Effector memory CD4-positive, alpha-beta T cell (primary cell): ENCODE measurements at regions not wholly inside any gene's neighbourhood (a gene's known extent, or its start where the extent isn't known, plus 50 kb on each side); places are given as distances from the start of the nearest gene placed in this dataset.

Source experiments
- DNase-seq, 3 donors: peaks; one replicate each; pipeline ENCODE4 v3.0.0-alpha.2; 2020
- H3K27ac ChIP-seq: 2 replicates; pipeline ENCODE4 v1.7.0; 2013; ENCODE audit warnings: mild to moderate bottlenecking, low read length, moderate library complexity; ENCODE audit not compliant: insufficient read depth, poor library complexity, severe bottlenecking
- H3K27me3 ChIP-seq: replicated peaks from 2 replicates; pipeline ENCODE4 v1.7.0; 2013; ENCODE audit warnings: mild to moderate bottlenecking, low read length; ENCODE audit not compliant: insufficient read depth, control insufficient read depth, poor library complexity, severe bottlenecking
- H3K36me3 ChIP-seq: 2 replicates; pipeline ENCODE4 v1.7.0; 2013; ENCODE audit warnings: mild to moderate bottlenecking, low read length, moderate library complexity; ENCODE audit not compliant: control insufficient read depth, insufficient read depth
- H3K4me1 ChIP-seq: 2 replicates; pipeline ENCODE4 v1.7.0; 2013; ENCODE audit warnings: low read length, mild to moderate bottlenecking; ENCODE audit not compliant: control insufficient read depth, insufficient read depth, poor library complexity, severe bottlenecking
- H3K4me3 ChIP-seq: 2 replicates; pipeline ENCODE4 v1.7.0; 2013; ENCODE audit warnings: low read length, low read depth, mild to moderate bottlenecking; ENCODE audit not compliant: insufficient read depth, poor library complexity, severe bottlenecking
- H3K9me3 ChIP-seq: 2 replicates; pipeline ENCODE4 v1.7.0; 2013; ENCODE audit warnings: mild to moderate bottlenecking, low read length, moderate library complexity; ENCODE audit not compliant: control insufficient read depth

DNA sequence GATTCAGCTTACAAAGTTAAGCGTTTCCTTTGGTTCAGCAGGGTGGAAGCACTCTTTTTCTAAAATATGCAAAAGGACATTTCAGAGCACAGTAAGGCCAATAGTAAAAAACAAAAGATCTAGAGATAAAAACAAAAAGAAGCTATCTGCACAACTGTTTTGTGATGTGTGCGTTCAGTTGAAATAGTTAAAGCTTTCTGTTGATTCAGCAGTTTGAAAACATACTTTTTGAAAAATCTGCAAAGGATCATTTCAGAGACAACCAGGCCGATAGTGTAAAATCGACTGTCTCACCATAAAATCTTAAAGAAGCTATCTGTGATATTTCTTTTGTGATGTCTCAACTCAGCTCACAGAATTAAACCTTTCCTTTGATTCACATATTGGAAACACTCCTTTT, 300.0 kb upstream of the ALG10B start:
- H3K9me3 ChIP-seq: peaks cover 3% of the 10 kb centered on the region
- no peaks in the 10 kb centered on the region for H3K27me3 ChIP-seq
- H3K36me3 ChIP-seq: no peaks in the 10 kb centered on the region
- H3K4me3 ChIP-seq: no peak overlapping the region
- no peak overlapping the region for H3K27ac ChIP-seq
- H3K4me1 ChIP-seq: no peaks in the 10 kb centered on the region
- no peak for DNase-seq

DNA sequence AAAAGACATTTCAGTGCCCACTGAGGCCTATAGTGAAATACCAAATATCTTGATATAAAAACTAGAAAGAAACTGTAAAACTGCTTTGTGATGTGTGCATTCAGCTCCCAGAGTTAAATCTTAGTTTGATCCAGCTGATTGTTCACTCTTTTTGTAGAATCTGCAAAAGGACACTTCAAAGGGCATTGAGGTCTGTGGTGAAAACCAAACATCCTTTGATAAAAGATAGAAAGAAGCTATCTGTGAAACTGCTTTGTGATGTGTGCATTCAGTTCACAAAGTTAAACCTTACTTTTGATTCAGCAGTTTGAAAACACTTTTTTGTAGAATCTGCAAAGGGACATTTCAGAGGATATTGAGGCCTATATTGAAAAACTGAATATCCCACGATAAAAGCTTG, 290.7 kb upstream of the ALG10B start:
- H3K9me3 ChIP-seq: no peaks in the 10 kb centered on the region
- no peak overlapping the region for H3K4me3 ChIP-seq
- H3K27ac ChIP-seq: no peak overlapping the region
- no peaks in the 10 kb centered on the region for H3K36me3 ChIP-seq
- DNase-seq: no peak
- no peaks in the 10 kb centered on the region for H3K4me1 ChIP-seq
- no peaks in the 10 kb centered on the region for H3K27me3 ChIP-seq

DNA sequence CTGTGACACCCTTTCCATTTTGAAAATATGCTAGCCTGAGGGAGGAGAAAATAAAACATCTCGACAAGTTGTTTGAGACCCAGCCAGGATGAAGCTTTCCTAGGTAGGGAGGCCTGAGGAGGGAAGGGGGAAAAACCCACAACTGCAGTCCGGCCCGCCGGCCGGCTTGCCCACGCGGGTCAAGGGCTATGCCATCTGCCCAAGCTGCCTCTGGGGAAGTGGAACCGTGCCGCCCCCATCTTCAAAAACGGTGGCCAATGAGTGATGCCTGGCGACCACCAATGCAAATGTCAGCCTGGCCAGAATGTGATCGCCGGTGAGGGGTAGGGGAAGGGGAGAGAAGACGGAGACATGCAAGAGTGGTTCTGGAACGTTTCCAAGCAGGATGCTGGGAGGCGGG, 263.5 kb upstream of the ALG10B start:
- no peaks in the 10 kb centered on the region for H3K36me3 ChIP-seq
- H3K4me1 ChIP-seq: no peaks in the 10 kb centered on the region
- no peak overlapping the region for H3K4me3 ChIP-seq
- no peaks in the 10 kb centered on the region for H3K27me3 ChIP-seq
- no peak for DNase-seq
- H3K27ac ChIP-seq: no peak overlapping the region
- no peaks in the 10 kb centered on the region for H3K9me3 ChIP-seq

DNA sequence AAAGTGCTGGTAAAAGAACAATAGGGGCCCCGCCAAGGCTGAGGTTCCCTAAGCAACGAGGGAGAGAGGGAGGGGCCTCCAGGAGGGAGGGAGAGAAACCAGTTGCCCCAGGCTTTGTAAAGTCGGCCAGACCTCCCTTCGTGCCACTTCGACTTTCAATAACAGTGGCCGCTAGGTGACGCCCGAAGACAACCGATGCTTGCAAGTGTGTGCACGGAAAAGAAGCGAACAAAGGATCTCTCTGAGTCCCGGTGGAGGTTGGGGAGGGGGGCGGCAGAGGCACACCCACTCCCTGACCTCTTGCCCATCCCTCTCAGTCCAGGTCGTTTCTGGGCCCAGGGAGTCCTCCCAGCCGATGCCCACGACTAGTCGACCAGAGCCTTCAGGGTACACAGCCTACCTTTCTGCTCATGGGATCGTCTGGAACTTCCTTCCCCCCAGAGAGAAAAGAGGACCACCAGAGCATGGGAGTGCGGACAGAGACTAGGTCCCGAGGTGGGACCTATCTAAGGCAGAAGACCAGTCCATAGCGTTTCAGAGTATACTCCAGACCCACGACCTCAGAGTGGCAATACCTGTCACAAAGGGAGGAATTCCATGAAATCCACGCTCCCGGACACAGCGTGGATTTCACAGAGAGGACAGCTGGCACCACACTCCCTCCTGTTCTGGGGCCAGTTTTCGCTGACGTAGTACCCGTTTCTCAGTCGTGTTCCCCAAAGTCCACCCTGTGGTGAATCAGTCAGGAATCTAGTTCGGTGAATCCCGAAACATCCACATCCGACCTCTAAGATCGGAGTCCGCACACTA, 262.7 kb upstream of the ALG10B start:
- Histone ChIP-seq H3K36me3 (no peaks in the 10 kb centered on the region), H3K27me3 (no peaks in the 10 kb centered on the region), H3K4me1 (no peaks in the 10 kb centered on the region), H3K4me3 (no peak overlapping the region), H3K9me3 (no peaks in the 10 kb centered on the region), H3K27ac (no peak overlapping the region)
- no peak for DNase-seq

DNA sequence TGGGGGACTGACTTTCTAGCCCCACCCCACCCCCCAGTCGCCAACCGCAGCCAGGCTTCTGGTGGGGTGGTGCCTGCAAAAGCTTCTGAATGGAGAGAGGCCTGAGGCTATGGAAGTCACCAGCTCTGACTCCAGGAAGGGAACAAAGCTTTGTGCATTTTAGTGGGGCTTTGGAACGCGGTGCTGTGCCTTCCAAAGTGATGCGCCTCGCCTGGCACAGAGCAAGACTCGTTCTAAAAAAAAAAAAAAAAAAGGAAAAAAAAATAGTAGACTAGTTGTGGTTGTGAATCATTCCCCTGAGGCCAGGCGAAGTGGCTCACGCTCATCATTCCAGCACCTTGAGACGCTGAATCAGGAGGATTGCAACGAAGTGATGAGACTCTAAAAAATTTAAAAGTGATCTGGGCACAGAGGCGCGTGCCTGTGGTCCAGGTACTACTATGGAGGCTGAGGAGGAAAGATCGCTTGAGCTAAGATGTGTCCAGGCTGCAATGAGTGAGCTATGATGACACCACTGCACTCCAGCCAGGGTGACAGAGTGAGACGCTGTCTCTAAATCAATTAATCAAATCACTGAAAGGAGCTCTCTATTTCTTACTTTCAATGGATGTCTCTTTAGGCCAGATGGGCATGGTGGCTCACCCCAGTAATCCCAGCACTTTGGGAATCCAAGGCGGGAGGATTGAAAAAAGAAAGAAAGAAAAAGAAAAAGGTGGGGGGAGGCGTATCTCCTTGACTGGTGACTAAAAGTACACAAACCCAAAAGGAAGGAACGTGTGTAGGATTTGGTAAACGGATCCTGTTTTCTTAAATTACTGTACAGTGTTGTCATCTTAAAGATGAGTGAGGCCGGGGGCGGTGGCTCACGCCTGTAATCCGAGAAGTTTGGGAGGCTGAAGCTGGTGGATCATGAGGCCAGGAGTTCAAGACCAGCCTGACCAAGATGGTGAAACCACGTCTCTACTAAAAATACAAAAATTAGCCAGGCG, 259.6 kb upstream of the ALG10B start:
- no peaks in the 10 kb centered on the region for H3K9me3 ChIP-seq

DNA sequence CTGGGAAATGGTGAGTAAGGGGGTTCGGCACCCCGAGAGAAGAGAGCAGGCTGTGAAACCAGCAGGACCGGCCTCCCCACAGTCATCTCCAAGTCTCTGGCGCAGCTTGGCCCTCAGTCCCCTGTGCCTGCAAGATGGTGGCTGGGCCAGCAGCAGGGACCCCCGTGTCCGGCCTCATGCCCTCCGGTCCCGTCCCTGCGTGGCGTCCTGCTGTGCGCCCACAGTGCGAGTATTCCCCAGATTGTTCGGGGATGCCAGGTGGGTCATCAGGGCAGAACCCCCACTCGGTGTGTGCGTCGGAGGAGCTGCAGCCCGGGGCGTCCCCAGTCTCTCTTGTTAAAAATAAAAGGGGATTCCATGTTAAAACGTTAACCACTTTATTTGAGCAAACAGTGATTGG, 216.9 kb upstream of the ALG10B start:
- Histone ChIP-seq H3K4me1 (no peaks in the 10 kb centered on the region), H3K9me3 (no peaks in the 10 kb centered on the region), H3K27me3 (no peaks in the 10 kb centered on the region), H3K27ac (no peak overlapping the region), H3K36me3 (no peaks in the 10 kb centered on the region), H3K4me3 (no peak overlapping the region)
- no peak for DNase-seq

More for the DNA sequence above, 259.6 kb upstream of the ALG10B start:
- no peaks in the 10 kb centered on the region for H3K27me3 ChIP-seq
- H3K4me1 ChIP-seq: no peaks in the 10 kb centered on the region
- no peak overlapping the region for H3K4me3 ChIP-seq
- H3K27ac ChIP-seq: no peak overlapping the region
- no peak for DNase-seq
- H3K36me3 ChIP-seq: no peaks in the 10 kb centered on the region

DNA sequence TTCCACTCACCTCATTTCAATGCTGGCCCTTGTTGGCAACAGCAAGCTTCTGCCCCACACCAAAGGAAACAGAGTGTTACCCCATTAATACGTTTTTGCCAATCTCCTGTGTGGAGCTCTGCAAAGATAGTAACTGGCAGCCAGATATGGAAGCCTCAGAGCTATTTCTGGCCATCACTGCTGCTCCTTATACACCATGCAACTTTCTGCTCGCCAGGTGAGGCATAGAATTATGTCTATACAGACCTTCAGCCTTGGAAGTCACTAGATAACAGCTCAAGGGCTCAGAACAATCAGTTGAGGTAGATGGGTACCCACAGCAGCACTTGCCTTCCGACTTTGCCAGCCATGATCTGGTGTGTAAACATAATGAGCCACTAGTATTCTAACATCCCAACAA, 214.8 kb upstream of the ALG10B start:
- H3K4me3 ChIP-seq: no peak overlapping the region
- no peak for DNase-seq
- no peak overlapping the region for H3K27ac ChIP-seq
- no peaks in the 10 kb centered on the region for H3K27me3 ChIP-seq
- no peaks in the 10 kb centered on the region for H3K4me1 ChIP-seq
- H3K36me3 ChIP-seq: no peaks in the 10 kb centered on the region
- no peaks in the 10 kb centered on the region for H3K9me3 ChIP-seq

DNA sequence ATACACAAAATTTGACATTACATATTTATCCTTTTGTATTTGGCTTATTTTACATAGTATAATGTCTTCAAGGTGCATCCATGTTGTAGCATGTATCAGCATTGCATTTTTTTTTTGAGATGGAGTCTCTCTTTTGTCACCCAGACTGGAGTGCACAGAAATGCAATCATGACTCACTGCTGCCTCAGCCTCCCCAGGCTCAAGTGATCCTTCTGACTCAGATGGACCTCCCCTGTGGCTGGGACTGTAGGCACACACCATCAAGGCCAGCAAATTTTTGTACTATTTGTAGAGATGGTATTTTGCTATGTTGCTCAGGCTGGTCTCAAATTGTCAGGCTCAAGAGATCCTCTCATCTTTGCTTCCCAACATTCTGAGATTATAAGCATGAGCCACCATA, 214.4 kb upstream of the ALG10B start:
- H3K27ac ChIP-seq: no peak overlapping the region
- no peaks in the 10 kb centered on the region for H3K27me3 ChIP-seq
- DNase-seq: no peak
- H3K4me3 ChIP-seq: no peak overlapping the region
- H3K9me3 ChIP-seq: no peaks in the 10 kb centered on the region
- no peaks in the 10 kb centered on the region for H3K4me1 ChIP-seq
- H3K36me3 ChIP-seq: no peaks in the 10 kb centered on the region

DNA sequence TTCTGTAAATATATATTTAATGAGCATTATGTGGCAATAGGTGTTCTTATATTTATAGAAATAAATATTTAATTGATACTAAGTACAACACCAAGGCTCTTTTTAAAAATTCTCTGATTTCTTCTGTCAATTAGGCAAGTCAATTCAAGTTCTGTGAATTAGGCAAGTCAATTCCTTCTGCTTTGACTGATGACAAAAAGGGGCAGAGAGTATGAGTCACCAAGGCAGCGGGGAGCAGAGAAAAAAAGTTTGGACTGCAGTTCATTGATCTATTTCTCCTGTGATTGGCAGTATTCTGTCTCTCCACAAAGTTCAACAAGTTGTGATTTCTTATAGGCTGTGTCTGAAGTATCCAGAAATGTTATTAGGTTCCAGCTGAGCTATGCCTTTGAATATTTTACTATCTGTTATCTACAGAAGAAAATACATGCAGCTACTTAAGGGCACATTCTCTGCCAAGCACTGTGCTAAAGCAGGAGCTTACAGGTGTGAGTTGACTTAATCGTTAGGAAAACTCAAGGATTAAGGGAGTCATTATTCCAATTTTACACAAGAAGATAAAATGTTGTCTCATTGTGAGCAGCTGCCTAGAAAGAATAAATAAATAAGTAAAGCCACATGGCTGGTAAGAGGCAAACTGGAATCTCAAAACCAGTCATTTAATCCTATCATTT, 206.4 kb upstream of the ALG10B start:
- Histone ChIP-seq H3K36me3 (no peaks in the 10 kb centered on the region), H3K9me3 (no peaks in the 10 kb centered on the region), H3K27me3 (no peaks in the 10 kb centered on the region), H3K4me3 (no peak overlapping the region), H3K27ac (no peak overlapping the region), H3K4me1 (no peaks in the 10 kb centered on the region)
- DNase-seq: no peak
